BJ (cell line): ENCODE measurements at regions not wholly inside any gene's neighbourhood (a gene's known extent, or its start where the extent isn't known, plus 50 kb on each side); places are given as distances from the start of the nearest gene placed in this dataset.

Experiments used
- CTCF ChIA-PET: fragments of 350-600 bp; formaldehyde crosslinking; extraction: SDS; loops from one replicate; lab custom pipeline; 2021; ENCODE audit warnings: antibody characterized with exemption, inconsistent platforms; lab: Yijun Ruan, JAX
- POLR2A ChIA-PET: fragments of 300-600 bp; sonication (Branson Sonifier 250); formaldehyde crosslinking; extraction: SDS; loops from one replicate; lab custom pipeline; 2021; ENCODE audit warnings: antibody characterized with exemption; lab: Charles Lee
- DNase-seq: peaks from one replicate; pipeline ENCODE4 v3.0.0-alpha.2; 2011; ENCODE audit warnings: low read depth
- H3K27me3 ChIP-seq: 2 replicates; pipeline ENCODE4 v1.6.0; 2011; ENCODE audit warnings: low read length; ENCODE audit not compliant: control insufficient read depth, insufficient read depth
- H3K36me3 ChIP-seq: 2 replicates; pipeline ENCODE4 v1.5.1; 2011; ENCODE audit warnings: low read length; ENCODE audit not compliant: control insufficient read depth, insufficient read depth
- H3K4me3 ChIP-seq: 2 replicates; pipeline ENCODE4 v1.5.1; 2011; ENCODE audit warnings: low read depth, mild to moderate bottlenecking, control low read depth, low read length
- CTCF ChIP-seq: IDR thresholded peaks from 2 replicates; pipeline ENCODE4 v1.5.1; 2011; ENCODE audit warnings: low read depth, mild to moderate bottlenecking, control low read depth, inconsistent platforms, low read length, moderate library complexity; ENCODE audit not compliant: insufficient read depth

GRCh38 chr2:144937910-144938709, 418.2 kb upstream of the ZEB2 start:
- peak; percentile 57 for DNase-seq
- no peak overlapping the region for H3K4me3 ChIP-seq
- no peaks in the 10 kb centered on the region for H3K27me3 ChIP-seq
- TF ChIP-seq CTCF, result no peak
- POLR2A ChIA-PET, result interaction anchor here (0.6 kb wide), 1 partner anchor 455 kb away, joined by 8 read pairs; no protein-coding TSS in a partner anchor
- no peaks in the 10 kb centered on the region for H3K36me3 ChIP-seq
- CTCF ChIA-PET, result no interaction called here

GRCh38 chr2:144937066-144937465, 417.1 kb upstream of the ZEB2 start:
- no peak overlapping the region for H3K4me3 ChIP-seq
- H3K27me3 ChIP-seq, result no peaks in the 10 kb centered on the region
- no peak for DNase-seq
- POLR2A ChIA-PET, result interaction anchor here (0.6 kb wide), 1 partner anchor 136 kb away, joined by 3 read pairs; no protein-coding TSS in a partner anchor
- H3K36me3 ChIP-seq, result no peaks in the 10 kb centered on the region
- CTCF ChIA-PET, result no interaction called here
- no peak for TF ChIP-seq CTCF

GRCh38 chr2:144936442-144936841, 416.5 kb upstream of the ZEB2 start:
- ChIA-PET CTCF (no interaction called here), POLR2A (interaction anchor here (0.6 kb wide), 1 partner anchor 136 kb away, joined by 3 read pairs; no protein-coding TSS in a partner anchor)
- Histone ChIP-seq H3K27me3 (no peaks in the 10 kb centered on the region), H3K4me3 (no peak overlapping the region), H3K36me3 (no peaks in the 10 kb centered on the region)
- no peak for TF ChIP-seq CTCF
- no peak for DNase-seq

- ChIA-PET CTCF (interaction anchor here (0.7 kb wide), 1 partner anchor 13 kb away, joined by 3 read pairs; no protein-coding TSS in a partner anchor), POLR2A (no interaction called here)
- Histone ChIP-seq H3K27me3 (no peaks in the 10 kb centered on the region), H3K36me3 (no peaks in the 10 kb centered on the region), H3K4me3 (no peak overlapping the region)
- no peak for TF ChIP-seq CTCF
- no peak for DNase-seq
Observed at GRCh38 chr2:144935736-144936135, 415.8 kb upstream of the ZEB2 start.

GRCh38 chr2:144935191-144935590, 415.3 kb upstream of the ZEB2 start:
- no peak for DNase-seq
- no peak overlapping the region for H3K4me3 ChIP-seq
- no peaks in the 10 kb centered on the region for H3K27me3 ChIP-seq
- POLR2A ChIA-PET, result no interaction called here
- TF ChIP-seq CTCF, result no peak
- CTCF ChIA-PET, result no interaction called here
- no peaks in the 10 kb centered on the region for H3K36me3 ChIP-seq
